DND-41 (cell line): ENCODE measurements at regions not wholly inside any gene's neighbourhood (a gene's known extent, or its start where the extent isn't known, plus 50 kb on each side); places are given as distances from the start of the nearest gene placed in this dataset.

Experiments
- ATAC-seq: fragments of 200-7000 bp; cut with Tn5 transposase; 3 replicates; pipeline ENCODE4 v1.9.1; 2021; ENCODE audit warnings: low read depth; ENCODE audit not compliant: insufficient read depth
- DNase-seq: peaks from one replicate; pipeline ENCODE4 v3.0.0-alpha.2; 2020
- H2AFZ ChIP-seq: 2 replicates; pipeline ENCODE4 v1.6.0; 2012; ENCODE audit warnings: low read depth, low read length
- H3K27ac ChIP-seq: 2 replicates; pipeline ENCODE4 v1.5.1; 2012; ENCODE audit warnings: low read length, inconsistent platforms
- H3K27me3 ChIP-seq: fragments of 200-600 bp; sonication (generic); 2 replicates; pipeline ENCODE4 v1.6.0; 2012; ENCODE audit warnings: low read length, mild to moderate bottlenecking, inconsistent platforms; ENCODE audit not compliant: insufficient read depth, poor library complexity
- H3K36me3 ChIP-seq: 2 replicates; pipeline ENCODE4 v1.5.1; 2012; ENCODE audit warnings: low read length, inconsistent platforms; ENCODE audit not compliant: insufficient read depth
- H3K4me1 ChIP-seq: 2 replicates; pipeline ENCODE4 v1.5.1; 2012; ENCODE audit warnings: mild to moderate bottlenecking, low read length; ENCODE audit not compliant: insufficient read depth
- H3K4me2 ChIP-seq: 2 replicates; pipeline ENCODE4 v1.6.0; 2012; ENCODE audit warnings: mild to moderate bottlenecking, moderate library complexity, low read length, inconsistent platforms; ENCODE audit not compliant: insufficient read depth
- H3K4me3 ChIP-seq, 2 experiments: fragments of 200-600 bp in 1 of 2; shearing (Covaris generic) in 1 of 2; 2 replicates each; pipeline ENCODE4 v1.5.1; 2012 to 2016; ENCODE audit warnings: inconsistent platforms in 2 of 2, low read length in 2 of 2, mild to moderate bottlenecking in 2 of 2, low read depth in 1 of 2, moderate library complexity in 1 of 2
- H3K79me2 ChIP-seq: 2 replicates; pipeline ENCODE4 v1.6.0; 2012; ENCODE audit warnings: low read length, inconsistent platforms; ENCODE audit not compliant: insufficient read depth
- H3K9ac ChIP-seq: 2 replicates; pipeline ENCODE4 v1.6.0; 2012; ENCODE audit warnings: low read depth, mild to moderate bottlenecking, inconsistent platforms, low read length, moderate library complexity
- H3K9me3 ChIP-seq: 2 replicates; pipeline ENCODE4 v1.5.1; 2012; ENCODE audit warnings: low read length, moderate library complexity, mild to moderate bottlenecking, inconsistent platforms; ENCODE audit not compliant: insufficient read depth, severe bottlenecking
- H4K20me1 ChIP-seq: 2 replicates; pipeline ENCODE4 v1.6.0; 2012; ENCODE audit warnings: low read length; ENCODE audit not compliant: insufficient read depth
- CTCF ChIP-seq: IDR thresholded peaks from 2 replicates; pipeline ENCODE4 v1.5.1; 2012; ENCODE audit warnings: borderline replicate concordance, low read length, moderate library complexity, mild to moderate bottlenecking; ENCODE audit not compliant: poor library complexity, severe bottlenecking; ENCODE audit errors: extremely low read depth
- EZH2 ChIP-seq: IDR thresholded peaks from 3 replicates; pipeline ENCODE4 v1.6.1; 2012; ENCODE audit warnings: borderline replicate concordance, low read depth, mild to moderate bottlenecking, moderate library complexity, low read length, inconsistent platforms; ENCODE audit not compliant: severe bottlenecking

DNA sequence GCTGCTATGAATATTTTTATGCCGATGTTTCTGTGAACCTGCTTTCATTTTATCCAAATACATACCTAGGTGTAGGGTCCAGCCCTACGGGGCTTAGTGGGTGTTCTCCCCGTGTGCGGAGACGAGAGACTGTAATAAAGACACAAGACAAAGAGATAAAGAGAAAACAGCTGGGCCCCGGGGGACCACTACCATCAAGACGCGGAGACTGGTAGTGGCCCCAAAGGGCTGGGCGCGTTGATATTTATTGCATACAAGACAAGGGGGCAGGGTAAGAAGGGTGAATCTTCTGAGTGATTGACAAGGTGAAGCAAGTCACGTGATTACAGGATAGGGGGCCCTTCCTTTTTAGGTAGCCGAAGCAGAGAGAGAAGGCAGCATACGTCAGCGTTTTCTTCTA, 920.1 kb downstream of the BRD1 start:
- no peaks in the 10 kb centered on the region for H3K9me3 ChIP-seq
- no peaks in the 10 kb centered on the region for H3K79me2 ChIP-seq
- TF ChIP-seq EZH2 = no peak
- H3K4me3 ChIP-seq = no peak overlapping the region
- H2AFZ ChIP-seq = no peak overlapping the region
- H4K20me1 ChIP-seq = no peaks in the 10 kb centered on the region; the same call in 1 of the 2 replicates
- ATAC-seq (no peak), DNase-seq (no peak)
- peaks cover 8% of the 10 kb centered on the region for H3K27me3 ChIP-seq
- no peaks in the 10 kb centered on the region for H3K4me1 ChIP-seq
- H3K36me3 ChIP-seq = no peaks in the 10 kb centered on the region
- H3K4me2 ChIP-seq = no peak overlapping the region
- no peak overlapping the region for H3K9ac ChIP-seq
- H3K27ac ChIP-seq = no peak overlapping the region

GRCh38 chr22:48906216-48906835, 921.3 kb downstream of the BRD1 start:
- H3K9ac ChIP-seq = no peak overlapping the region
- no peak for DNase-seq
- H3K79me2 ChIP-seq = no peaks in the 10 kb centered on the region
- H3K4me2 ChIP-seq = no peak overlapping the region
- TF ChIP-seq CTCF (no peak), EZH2 (no peak)
- no peaks in the 10 kb centered on the region for H3K4me1 ChIP-seq
- no peak overlapping the region for H3K4me3 ChIP-seq
- H4K20me1 ChIP-seq = no peaks in the 10 kb centered on the region; the same call in 1 of the 2 replicates
- H3K36me3 ChIP-seq = no peaks in the 10 kb centered on the region
- H3K27me3 ChIP-seq = peaks cover 8% of the 10 kb centered on the region
- H3K27ac ChIP-seq = no peak overlapping the region
- ATAC-seq = no peak
- H2AFZ ChIP-seq = no peak overlapping the region
- no peaks in the 10 kb centered on the region for H3K9me3 ChIP-seq

DNA sequence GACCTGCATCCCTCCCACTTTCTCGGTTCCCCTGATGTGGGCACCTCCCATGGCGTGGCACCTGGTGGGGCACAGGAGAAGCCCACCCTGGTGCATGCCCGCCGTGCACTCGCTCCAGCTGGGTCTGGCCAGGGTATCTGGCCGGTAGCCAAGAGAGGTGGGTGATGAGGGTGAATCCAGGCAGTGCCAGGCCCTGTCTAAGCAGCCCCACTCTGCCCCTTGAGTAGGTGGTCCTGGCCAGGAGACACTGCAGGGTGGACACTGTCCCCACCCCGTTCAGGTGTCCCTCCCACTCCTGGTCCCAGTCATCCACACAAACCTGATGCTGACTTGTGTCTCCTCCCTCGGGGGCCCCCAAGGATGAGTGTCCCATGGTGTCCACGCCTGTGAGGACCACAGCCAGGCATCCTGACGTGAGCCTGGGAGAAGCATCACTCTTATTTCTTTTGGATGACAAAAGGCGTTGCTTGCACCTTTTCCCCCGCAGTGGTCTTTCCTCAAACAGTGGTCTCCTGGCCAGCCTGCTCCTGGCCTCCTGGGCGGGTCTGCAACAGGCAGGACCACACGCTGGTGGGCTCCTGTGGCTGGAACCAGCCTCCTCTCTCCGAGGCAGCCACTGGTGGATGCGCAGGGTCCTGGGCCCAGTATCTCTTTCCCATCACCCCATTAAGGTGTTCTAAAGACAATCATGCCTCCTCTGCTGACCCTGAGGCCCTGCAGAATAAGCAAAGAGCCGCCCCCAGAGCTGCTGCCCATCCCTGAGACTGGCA, 922.3 kb downstream of the BRD1 start:
- H3K4me1 ChIP-seq = no peaks in the 10 kb centered on the region
- no peaks in the 10 kb centered on the region for H3K36me3 ChIP-seq
- H3K27ac ChIP-seq = no peak overlapping the region
- no peaks in the 10 kb centered on the region; the same call in 1 of the 2 replicates for H4K20me1 ChIP-seq
- TF ChIP-seq EZH2 (no peak), CTCF (no peak)
- DNase-seq (no peak), ATAC-seq (no peak)
- H3K9me3 ChIP-seq = no peaks in the 10 kb centered on the region
- H3K27me3 ChIP-seq = peaks cover 8% of the 10 kb centered on the region
- no peaks in the 10 kb centered on the region for H3K79me2 ChIP-seq
- no peak overlapping the region for H3K4me2 ChIP-seq
- H3K9ac ChIP-seq = no peak overlapping the region
- H3K4me3 ChIP-seq = no peak overlapping the region
- H2AFZ ChIP-seq = no peak overlapping the region

GRCh38 chr22:48902983-48903650, 924.6 kb downstream of the BRD1 start:
- H3K79me2 ChIP-seq = no peaks in the 10 kb centered on the region
- no peak for DNase-seq
- H3K27me3 ChIP-seq = peaks cover 8% of the 10 kb centered on the region
- no peak overlapping the region for H3K9ac ChIP-seq
- H3K4me1 ChIP-seq = no peaks in the 10 kb centered on the region
- no peak for TF ChIP-seq EZH2
- no peak for TF ChIP-seq CTCF
- H4K20me1 ChIP-seq = no peaks in the 10 kb centered on the region; the same call in none of the 2 replicates
- H3K27ac ChIP-seq = no peak overlapping the region
- no peak overlapping the region for H3K4me2 ChIP-seq
- H3K9me3 ChIP-seq = no peaks in the 10 kb centered on the region
- ATAC-seq = no peak
- H2AFZ ChIP-seq = no peak overlapping the region
- no peaks in the 10 kb centered on the region for H3K36me3 ChIP-seq
- H3K4me3 ChIP-seq = no peak overlapping the region
